Endodermal cell (in vitro differentiated cells): ENCODE measurements at regions not wholly inside any gene's neighbourhood (a gene's known extent, or its start where the extent isn't known, plus 50 kb on each side); places are given as distances from the start of the nearest gene placed in this dataset.

ENCODE experiments used
- DNase-seq: peaks from one replicate; pipeline ENCODE4 v3.0.0-alpha.2; 2017
- H3K27ac ChIP-seq: 2 replicates; pipeline ENCODE4 v1.5.1; 2013; ENCODE audit warnings: mild to moderate bottlenecking, low read depth, low read length, moderate library complexity
- H3K27me3 ChIP-seq: 2 replicates; pipeline ENCODE4 v1.6.1; 2013; ENCODE audit warnings: mild to moderate bottlenecking, low read length, moderate library complexity; ENCODE audit not compliant: insufficient read depth, control insufficient read depth, poor library complexity, severe bottlenecking
- H3K36me3 ChIP-seq: 2 replicates; pipeline ENCODE4 v1.7.0; 2013; ENCODE audit warnings: mild to moderate bottlenecking, low read length, moderate library complexity; ENCODE audit not compliant: control insufficient read depth, insufficient read depth
- H3K4me1 ChIP-seq: one replicate; pipeline ENCODE4 v1.7.0; 2013; ENCODE audit warnings: low read length; ENCODE audit not compliant: control insufficient read depth, insufficient read depth
- H3K4me3 ChIP-seq: 2 replicates; pipeline ENCODE4 v1.5.1; 2013; ENCODE audit warnings: mild to moderate bottlenecking, low read length, moderate library complexity
- H3K9ac ChIP-seq: 2 replicates; pipeline ENCODE4 v1.6.1; 2013; ENCODE audit warnings: mild to moderate bottlenecking, low read length, moderate library complexity; ENCODE audit not compliant: poor library complexity, severe bottlenecking; ENCODE audit errors: extremely low read depth
- H3K9me3 ChIP-seq: 2 replicates; pipeline ENCODE4 v1.6.1; 2013; ENCODE audit warnings: mild to moderate bottlenecking, low read length, moderate library complexity; ENCODE audit not compliant: control insufficient read depth
- H3K27ac Mint-ChIP-seq: 2 replicates; pipeline ENCODE4 v1.8.0; 2020; ENCODE audit warnings: mixed read lengths
- H3K27me3 Mint-ChIP-seq: 2 replicates; pipeline ENCODE4 v1.8.0; 2021; ENCODE audit warnings: mild to moderate bottlenecking, mixed read lengths; ENCODE audit not compliant: insufficient read depth
- H3K36me3 Mint-ChIP-seq: 2 replicates; pipeline ENCODE4 v1.8.0; 2020; ENCODE audit warnings: low read depth, mixed read lengths
- H3K4me1 Mint-ChIP-seq: 2 replicates; pipeline ENCODE4 v1.8.0; 2020; ENCODE audit warnings: mixed read lengths
- H3K4me3 Mint-ChIP-seq: 2 replicates; pipeline ENCODE4 v1.8.0; 2020; ENCODE audit warnings: mild to moderate bottlenecking, moderate library complexity, mixed read lengths
- H3K9me3 Mint-ChIP-seq: 2 replicates; pipeline ENCODE4 v1.8.0; 2020; ENCODE audit warnings: mild to moderate bottlenecking, mixed read lengths
- CTCF ChIP-seq: fragments of 200-600 bp; sonication (generic); conservative IDR thresholded peaks from 2 replicates; pipeline ENCODE4 v1.5.0; 2021; ENCODE audit warnings: antibody characterized with exemption, mild to moderate bottlenecking
- WGBS, 2 experiments: methylation state at CpG; one replicate each; pipeline versions ENCODE4 v1.1.5 to v1.1.7; 2013; ENCODE audit warnings: missing lambda C conversion rate in 2 of 2, mixed read lengths in 1 of 2; ENCODE audit not compliant: insufficient coverage in 1 of 2, insufficient read length in 1 of 2; 5-methylcytosine and 5-hydroxymethylcytosine counted together

DNA sequence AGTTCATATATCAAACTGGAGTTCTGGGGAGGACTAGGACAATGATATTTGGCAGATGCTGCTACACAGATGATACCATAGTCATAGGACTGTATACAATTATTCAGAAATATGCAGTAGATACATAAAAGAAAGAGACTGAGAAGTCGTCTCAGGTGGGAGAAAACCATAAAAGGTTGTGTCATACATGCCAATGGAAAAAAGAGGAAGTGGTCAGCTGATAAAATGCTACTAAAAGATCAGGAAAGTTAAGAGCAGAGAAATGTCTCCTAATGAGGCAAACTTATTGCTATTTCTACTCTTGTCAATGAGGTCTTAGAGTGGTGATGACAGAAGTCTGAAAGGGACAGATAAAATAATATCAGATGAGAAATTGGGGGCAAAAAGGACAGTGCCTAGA is 407.6 kb downstream of the COL12A1 start:
- Mint-ChIP-seq H3K36me3 (no peaks in the 10 kb centered on the region), H3K9me3 (peaks cover 35% of the 10 kb centered on the region), H3K27me3 (no peaks in the 10 kb centered on the region), H3K4me3 (no peak overlapping the region), H3K27ac (no peak overlapping the region), H3K4me1 (no peaks in the 10 kb centered on the region)
- 75% methylated on average over 1 of the region's 1 CpG for WGBS, 2 experiments
- no peaks in the 10 kb centered on the region for H3K36me3 ChIP-seq
- no peak for DNase-seq
- H3K4me3 ChIP-seq: no peak overlapping the region
- H3K4me1 ChIP-seq: no peaks in the 10 kb centered on the region
- peaks cover 42% of the 10 kb centered on the region for H3K9me3 ChIP-seq
- H3K27ac ChIP-seq: no peak overlapping the region
- H3K9ac ChIP-seq: no peak overlapping the region
- H3K27me3 ChIP-seq: no peaks in the 10 kb centered on the region
- no peak for TF ChIP-seq CTCF

DNA sequence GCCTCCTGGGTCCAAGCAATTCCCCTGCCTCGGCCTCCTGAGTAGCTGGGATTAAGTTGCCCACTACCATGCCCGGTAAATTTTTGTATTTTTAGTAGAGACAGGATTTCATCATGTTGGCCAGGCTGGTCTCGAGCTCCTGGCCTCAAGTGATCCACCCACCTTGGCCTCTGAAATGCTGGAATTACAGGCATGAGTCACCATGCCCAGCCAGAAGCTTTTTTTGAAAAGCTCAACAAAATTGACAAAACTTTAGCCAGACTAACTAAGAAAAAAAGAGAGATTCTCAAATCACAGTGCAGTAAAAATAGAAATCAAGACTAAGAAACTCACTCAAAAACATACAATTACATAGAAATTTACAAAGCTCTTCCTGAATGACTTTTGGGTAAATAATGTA is 420.6 kb downstream of the COL12A1 start:
- Histone ChIP-seq H3K27me3 (peaks cover 11% of the 10 kb centered on the region), H3K9ac (no peak overlapping the region), H3K4me3 (no peak overlapping the region), H3K4me1 (no peaks in the 10 kb centered on the region), H3K36me3 (no peaks in the 10 kb centered on the region), H3K27ac (no peak overlapping the region), H3K9me3 (no peaks in the 10 kb centered on the region)
- Mint-ChIP-seq H3K9me3 (no peaks in the 10 kb centered on the region), H3K36me3 (no peaks in the 10 kb centered on the region), H3K4me3 (no peak overlapping the region), H3K4me1 (peaks cover 6% of the 10 kb centered on the region), H3K27ac (no peak overlapping the region), H3K27me3 (peaks cover 10% of the 10 kb centered on the region)
- 70 to 84% methylated on average over 2 to 3 of the region's 3 CpGs for whole genome bisulfite sequencing, 2 experiments
- no peak for TF ChIP-seq CTCF
- DNase-seq: no peak

DNA sequence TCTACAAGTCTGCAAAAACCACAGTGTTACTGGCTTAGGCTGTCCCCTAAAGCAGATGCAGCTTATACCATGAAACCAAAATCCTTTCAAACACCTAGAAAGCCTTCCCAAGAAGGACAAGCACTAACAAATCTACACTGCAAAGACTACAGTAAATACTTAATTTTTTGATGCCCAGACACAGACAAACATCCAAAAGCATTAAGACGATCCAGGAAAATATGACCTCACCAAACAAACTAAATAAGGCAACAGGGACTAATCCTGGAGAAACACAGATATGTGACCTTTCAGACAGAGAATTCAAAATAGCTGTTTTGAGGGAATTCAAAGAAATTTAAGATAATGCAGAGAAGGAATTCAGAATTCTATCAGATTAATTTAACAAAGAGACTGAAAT is 423.5 kb downstream of the COL12A1 start:
- H3K27ac ChIP-seq: no peak overlapping the region
- no peak for DNase-seq
- H3K27me3 ChIP-seq: peaks cover 11% of the 10 kb centered on the region
- H3K4me3 Mint-ChIP-seq: no peak overlapping the region
- no peak overlapping the region for H3K9ac ChIP-seq
- H3K4me3 ChIP-seq: no peak overlapping the region
- no peaks in the 10 kb centered on the region for H3K27me3 Mint-ChIP-seq
- no peaks in the 10 kb centered on the region for H3K36me3 ChIP-seq
- no peaks in the 10 kb centered on the region for H3K4me1 Mint-ChIP-seq
- H3K9me3 ChIP-seq: no peaks in the 10 kb centered on the region
- no peak overlapping the region for H3K27ac Mint-ChIP-seq
- 76% methylated on average over 1 of the region's 1 CpG; no CpG with 5 or more reads in 1 of the 2 experiments for WGBS, 2 experiments
- no peak for TF ChIP-seq CTCF
- no peaks in the 10 kb centered on the region for H3K36me3 Mint-ChIP-seq
- H3K9me3 Mint-ChIP-seq: no peaks in the 10 kb centered on the region
- no peaks in the 10 kb centered on the region for H3K4me1 ChIP-seq
